ENCODE measurements at regions not wholly inside any gene's neighbourhood (a gene's known extent, or its start where the extent isn't known, plus 50 kb on each side); places are given as distances from the start of the nearest gene placed in this dataset.

- TF ChIP-seq POLR2A (IDR thresholded peaks at IDR 0.05) (no peak), CTCF (IDR thresholded peaks at IDR 0.05) (no peak)
Observed at GRCh38 chr18:71725256-71725655, 818.9 kb downstream of the CBLN2 start.

Data from tibial nerve (tissue), 3 donors.